Brain microvascular endothelial cell (primary cell): ENCODE measurements at regions not wholly inside any gene's neighbourhood (a gene's known extent, or its start where the extent isn't known, plus 50 kb on each side); places are given as distances from the start of the nearest gene placed in this dataset.

Source experiments
- DNase-seq: peaks from one replicate; pipeline ENCODE4 v3.0.0-alpha.2; 2020
- H3K27ac ChIP-seq: fragments of 250-450 bp; sonication (Bioruptor Pico); 2 replicates; pipeline ENCODE4 v1.5.1; 2020; ENCODE audit warnings: mild to moderate bottlenecking, moderate library complexity
- H3K27me3 ChIP-seq: fragments of 250-450 bp; sonication (Bioruptor Pico); replicated peaks from 2 replicates; pipeline ENCODE4 v1.5.1; 2020; ENCODE audit warnings: mild to moderate bottlenecking
- H3K36me3 ChIP-seq: fragments of 250-450 bp; sonication (Bioruptor Pico); replicated peaks from 2 replicates; pipeline ENCODE4 v1.5.1; 2020; ENCODE audit warnings: mild to moderate bottlenecking
- H3K4me3 ChIP-seq: 2 replicates; pipeline ENCODE4 v1.5.1; 2011; ENCODE audit warnings: low read depth, mild to moderate bottlenecking, control low read depth, low read length, moderate library complexity
- CTCF ChIP-seq: IDR thresholded peaks from 2 replicates; pipeline ENCODE4 v1.5.1; 2011; ENCODE audit warnings: low read depth, mild to moderate bottlenecking, moderate library complexity, low read length, control low read depth, inconsistent platforms; ENCODE audit errors: missing control alignments
- in situ Hi-C: cut with HindIII; loops from 2 replicates; pipeline ENCODE4 v1.10.0; 2017; ENCODE audit warnings: low sequenced_read_pairs, low pct_ligation_motif_present

DNA sequence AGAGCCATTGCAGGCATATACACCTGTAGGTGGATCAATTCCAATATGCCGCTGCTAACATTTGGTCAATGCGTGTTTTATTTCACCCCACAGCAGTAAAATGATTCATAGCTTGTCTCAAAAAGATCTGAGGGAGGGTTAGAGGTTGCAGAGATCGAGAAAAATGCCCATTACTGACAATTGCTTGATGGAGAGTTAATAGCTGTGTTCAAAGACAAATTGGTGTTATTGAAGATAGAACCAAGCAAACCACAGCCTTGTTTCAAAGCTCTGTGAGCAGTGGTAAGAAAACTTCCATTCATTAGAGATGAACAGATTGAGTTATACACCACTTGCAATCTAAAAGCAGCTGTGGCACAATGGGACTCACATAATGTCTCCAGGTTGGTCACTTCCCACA, 95.4 kb downstream of the KCNE4 start:
- Histone ChIP-seq H3K4me3 (no peak overlapping the region), H3K27me3 (no peaks in the 10 kb centered on the region), H3K36me3 (no peaks in the 10 kb centered on the region), H3K27ac (no peak overlapping the region)
- in situ Hi-C loops: no loop called here
- DNase-seq: no peak
- TF ChIP-seq CTCF: no peak

- DNase-seq: no peak
- Histone ChIP-seq H3K36me3 (no peaks in the 10 kb centered on the region), H3K4me3 (no peak overlapping the region), H3K27ac (no peak overlapping the region), H3K27me3 (no peaks in the 10 kb centered on the region)
- no peak for TF ChIP-seq CTCF
- in situ Hi-C loops: no loop called here
These were observed 96.5 kb downstream of the KCNE4 start for GRCh38 chr2:223148516-223148915.

GRCh38 chr2:223155956-223156355, 104.0 kb downstream of the KCNE4 start:
- no peaks in the 10 kb centered on the region for H3K27me3 ChIP-seq
- DNase-seq: no peak
- H3K36me3 ChIP-seq: no peaks in the 10 kb centered on the region
- in situ Hi-C loops: no loop called here
- H3K4me3 ChIP-seq: no peak overlapping the region
- H3K27ac ChIP-seq: no peak overlapping the region
- TF ChIP-seq CTCF: no peak

DNA sequence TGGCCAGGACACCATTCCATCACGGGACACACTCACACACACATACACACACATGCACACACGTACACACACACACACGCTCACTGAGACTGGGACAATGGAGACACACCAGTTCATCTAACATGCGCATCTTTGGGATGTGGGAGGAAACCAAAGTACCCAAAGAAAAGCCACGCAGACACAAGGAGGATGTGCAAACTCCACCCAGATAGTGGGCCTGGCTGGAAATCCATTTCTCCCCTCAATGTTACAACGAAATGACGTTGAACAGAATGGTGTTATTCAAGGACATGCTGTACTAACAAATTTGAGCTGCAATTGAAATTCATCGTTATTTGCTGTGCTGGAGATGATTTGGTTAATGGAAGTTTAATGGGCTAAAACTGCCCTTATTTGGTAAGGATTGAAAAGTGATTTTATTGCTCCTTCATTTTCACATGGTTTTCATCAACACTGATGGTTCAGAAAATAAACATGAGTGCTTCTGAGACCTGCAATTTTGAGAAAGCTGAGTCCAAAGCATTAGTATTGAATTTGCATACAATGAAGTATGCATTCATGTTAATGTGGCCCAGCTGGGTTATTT, 110.0 kb downstream of the KCNE4 start:
- no peak for TF ChIP-seq CTCF
- H3K27me3 ChIP-seq: no peaks in the 10 kb centered on the region
- DNase-seq: no peak
- no peak overlapping the region for H3K27ac ChIP-seq
- H3K36me3 ChIP-seq: no peaks in the 10 kb centered on the region
- no peak overlapping the region for H3K4me3 ChIP-seq
- in situ Hi-C loops: no loop called here

- Histone ChIP-seq H3K27ac (no peak overlapping the region), H3K27me3 (no peaks in the 10 kb centered on the region), H3K4me3 (no peak overlapping the region), H3K36me3 (no peaks in the 10 kb centered on the region)
- DNase-seq: no peak
- in situ Hi-C loops: no loop called here
- TF ChIP-seq CTCF: no peak
These were observed 113.6 kb downstream of the KCNE4 start for GRCh38 chr2:223165423-223166214.

DNA sequence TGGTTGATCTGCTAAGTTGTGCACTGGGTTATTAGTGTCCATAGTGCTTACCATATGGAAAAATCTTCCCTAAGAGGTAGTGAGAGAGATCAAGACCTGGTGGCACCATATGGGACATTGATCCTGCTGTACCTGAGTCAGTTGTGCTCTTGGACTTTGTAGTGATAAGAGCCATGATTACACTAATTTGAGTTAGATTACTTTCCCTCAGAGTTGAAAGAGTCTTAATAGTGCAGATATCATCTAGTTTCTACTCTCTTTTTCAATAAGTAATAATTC, 114.2 kb downstream of the KCNE4 start:
- Histone ChIP-seq H3K4me3 (no peak overlapping the region), H3K27me3 (no peaks in the 10 kb centered on the region), H3K27ac (no peak overlapping the region), H3K36me3 (no peaks in the 10 kb centered on the region)
- in situ Hi-C loops: no loop called here
- no peak for DNase-seq
- TF ChIP-seq CTCF: no peak
